ENCODE measurements at regions not wholly inside any gene's neighbourhood (a gene's known extent, or its start where the extent isn't known, plus 50 kb on each side); places are given as distances from the start of the nearest gene placed in this dataset.

DNA sequence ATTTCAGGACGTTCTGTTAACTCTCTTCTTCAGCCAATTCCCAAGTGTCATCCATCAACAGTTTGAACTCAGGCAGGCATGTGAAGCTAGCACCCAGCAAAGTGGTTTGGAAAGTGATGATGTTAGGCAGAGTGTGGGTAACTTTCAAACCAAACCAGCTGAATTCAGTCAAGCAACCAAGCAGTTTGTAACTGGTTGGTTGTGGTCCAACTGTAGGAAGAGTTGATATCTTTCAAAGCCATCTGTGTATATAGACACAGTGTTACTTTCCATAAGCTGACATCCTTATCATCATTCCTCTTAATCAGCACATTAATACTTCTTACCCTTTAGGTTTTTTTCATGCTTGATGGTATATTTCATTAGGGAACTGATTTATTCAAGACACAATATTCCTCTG lies 72.2 kb upstream of the NUPR2 start:
- TF ChIP-seq EP300 (IDR thresholded peaks at IDR 0.05; ENCODE audit: borderline replicate concordance) (no peak), FOXM1 (IDR thresholded peaks at IDR 0.05; ENCODE audit: borderline replicate concordance, low read depth) (no peak), TAF1 (IDR thresholded peaks at IDR 0.05; ENCODE audit: low read depth) (no peak), NFIC (IDR thresholded peaks at IDR 0.05) (no peak), TEAD4 (IDR thresholded peaks at IDR 0.05) (no peak)
- TF ChIP-seq, protein P1, sequence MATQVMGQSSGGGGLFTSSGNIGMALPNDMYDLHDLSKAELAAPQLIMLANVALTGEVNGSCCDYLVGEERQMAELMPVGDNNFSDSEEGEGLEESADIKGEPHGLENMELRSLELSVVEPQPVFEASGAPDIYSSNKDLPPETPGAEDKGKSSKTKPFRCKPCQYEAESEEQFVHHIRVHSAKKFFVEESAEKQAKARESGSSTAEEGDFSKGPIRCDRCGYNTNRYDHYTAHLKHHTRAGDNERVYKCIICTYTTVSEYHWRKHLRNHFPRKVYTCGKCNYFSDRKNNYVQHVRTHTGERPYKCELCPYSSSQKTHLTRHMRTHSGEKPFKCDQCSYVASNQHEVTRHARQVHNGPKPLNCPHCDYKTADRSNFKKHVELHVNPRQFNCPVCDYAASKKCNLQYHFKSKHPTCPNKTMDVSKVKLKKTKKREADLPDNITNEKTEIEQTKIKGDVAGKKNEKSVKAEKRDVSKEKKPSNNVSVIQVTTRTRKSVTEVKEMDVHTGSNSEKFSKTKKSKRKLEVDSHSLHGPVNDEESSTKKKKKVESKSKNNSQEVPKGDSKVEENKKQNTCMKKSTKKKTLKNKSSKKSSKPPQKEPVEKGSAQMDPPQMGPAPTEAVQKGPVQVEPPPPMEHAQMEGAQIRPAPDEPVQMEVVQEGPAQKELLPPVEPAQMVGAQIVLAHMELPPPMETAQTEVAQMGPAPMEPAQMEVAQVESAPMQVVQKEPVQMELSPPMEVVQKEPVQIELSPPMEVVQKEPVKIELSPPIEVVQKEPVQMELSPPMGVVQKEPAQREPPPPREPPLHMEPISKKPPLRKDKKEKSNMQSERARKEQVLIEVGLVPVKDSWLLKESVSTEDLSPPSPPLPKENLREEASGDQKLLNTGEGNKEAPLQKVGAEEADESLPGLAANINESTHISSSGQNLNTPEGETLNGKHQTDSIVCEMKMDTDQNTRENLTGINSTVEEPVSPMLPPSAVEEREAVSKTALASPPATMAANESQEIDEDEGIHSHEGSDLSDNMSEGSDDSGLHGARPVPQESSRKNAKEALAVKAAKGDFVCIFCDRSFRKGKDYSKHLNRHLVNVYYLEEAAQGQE (IDR thresholded peaks at IDR 0.05; ENCODE audit: low read depth), result no peak
- TF ChIP-seq, protein P2, sequence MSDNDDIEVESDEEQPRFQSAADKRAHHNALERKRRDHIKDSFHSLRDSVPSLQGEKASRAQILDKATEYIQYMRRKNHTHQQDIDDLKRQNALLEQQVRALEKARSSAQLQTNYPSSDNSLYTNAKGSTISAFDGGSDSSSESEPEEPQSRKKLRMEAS (IDR thresholded peaks at IDR 0.05), result no peak
